ENCODE measurements at regions not wholly inside any gene's neighbourhood (a gene's known extent, or its start where the extent isn't known, plus 50 kb on each side); places are given as distances from the start of the nearest gene placed in this dataset.

- no peak overlapping the region for H3K9ac ChIP-seq (ENCODE audit: low read length)
- no peaks in the 10 kb centered on the region for H3K79me2 ChIP-seq (ENCODE audit: insufficient read depth, low read length)
- no peak overlapping the region for H3K4me3 ChIP-seq (replicated peaks in 1 of 2; ENCODE audit: low read depth in 1 of 2, low read length in 2 of 2)
- H2AFZ ChIP-seq (ENCODE audit: low read depth, low read length, poor library complexity, severe bottlenecking): no peak overlapping the region
- H3K4me1 ChIP-seq (ENCODE audit: control insufficient read depth in 1 of 2, insufficient read depth in 2 of 2, low read length in 2 of 2): peaks cover 0 to 12% of the 10 kb centered on the region in 2 experiments; a peak in 2 of 4 replicates
- no peaks in the 10 kb centered on the region for H3K36me3 ChIP-seq (ENCODE audit: control insufficient read depth in 1 of 2, insufficient read depth in 2 of 2, low read length in 2 of 2)
- H3K9me2 ChIP-seq (ENCODE audit: insufficient read depth): no peaks in the 10 kb centered on the region
- H3K27ac ChIP-seq (ENCODE audit: low read depth, low read length): no peak overlapping the region
- no peaks in the 10 kb centered on the region for H4K20me1 ChIP-seq (ENCODE audit: insufficient read depth)
- H3K9me3 ChIP-seq (ENCODE audit: control insufficient read depth in 1 of 2, insufficient read depth in 1 of 2, low read depth in 1 of 2, low read length in 2 of 2): no peaks in the 10 kb centered on the region
- intact Hi-C loops (cut with micrococcal nuclease): no loop called here
- POLR2A ChIA-PET: interaction anchor here (0.5 kb wide), 1 partner anchor 227 kb away, joined by 3 read pairs; no protein-coding TSS in a partner anchor
- no peaks in the 10 kb centered on the region for H3K27me3 ChIP-seq (ENCODE audit: insufficient read depth, low read length)
- DNase-seq (ENCODE audit: low read depth, low spot score): no peak
- no peak for ATAC-seq
- no peak overlapping the region for H3K4me2 ChIP-seq (ENCODE audit: low read length)
- no TSS peak for BruUV-seq (replicated peaks)
- TF ChIP-seq SIN3A (IDR thresholded peaks at IDR 0.05; ENCODE audit: low read depth) (no peak), ELF1 (IDR thresholded peaks at IDR 0.05; ENCODE audit: borderline replicate concordance, low read depth) (no peak), REST (IDR thresholded peaks at IDR 0.05; ENCODE audit: low read depth) (no peak), EZH2phosphoT487 (IDR thresholded peaks at IDR 0.05; ENCODE audit: borderline replicate concordance) (no peak), FOSL1 (IDR thresholded peaks at IDR 0.05; ENCODE audit: low read depth) (no peak), EZH2 (IDR thresholded peaks at IDR 0.05) (no peak), RAD21 (IDR thresholded peaks at IDR 0.05; ENCODE audit: low read depth) (no peak), EGR1 (IDR thresholded peaks at IDR 0.05; ENCODE audit: low read depth) (no peak), TCF7L2 (IDR thresholded peaks at IDR 0.05; ENCODE audit: borderline replicate concordance, extremely low read depth, insufficient read depth, insufficient read length) (no peak), CTCF (IDR thresholded peaks at IDR 0.05 in 2 of 3, conservative IDR thresholded peaks at IDR 0.05 in 1 of 3; ENCODE audit: borderline replicate concordance in 1 of 3, insufficient read depth in 1 of 3, low read depth in 2 of 3, low read length in 2 of 3) (no peak), SP1 (IDR thresholded peaks at IDR 0.05; ENCODE audit: low read depth) (no peak), CEBPB (IDR thresholded peaks at IDR 0.05; ENCODE audit: low read depth) (no peak), SRF (IDR thresholded peaks at IDR 0.05; ENCODE audit: low read depth) (no peak), JUND (IDR thresholded peaks at IDR 0.05) (no peak), YY1 (IDR thresholded peaks at IDR 0.05; ENCODE audit: extremely low read depth, insufficient replicate concordance, low read depth, low read length) (no peak), MAX (IDR thresholded peaks at IDR 0.05) (no peak), CBX3 (IDR thresholded peaks at IDR 0.05; ENCODE audit: low read depth) (no peak), POLR2AphosphoS5 (IDR thresholded peaks at IDR 0.05; ENCODE audit: low read depth, low read length) (no peak), POLR2A (IDR thresholded peaks at IDR 0.05; ENCODE audit: borderline replicate concordance, extremely low read depth, insufficient read depth, insufficient read length) (no peak), ZBTB33 (IDR thresholded peaks at IDR 0.05; ENCODE audit: extremely low read depth, insufficient replicate concordance, low read length) (no peak)
- CTCF ChIA-PET: no interaction called here
- RAD21 ChIA-PET (ENCODE audit: low non-redundant PET in 1 of 2, low total read pairs in 2 of 2, uncharacterized antibody in 2 of 2, unreplicated experiment in 2 of 2): no interaction called here
Observed at GRCh38 chr2:12488352-12489318, 228.1 kb upstream of the TRIB2 start.
